ENCODE measurements at regions not wholly inside any gene's neighbourhood (a gene's known extent, or its start where the extent isn't known, plus 50 kb on each side); places are given as distances from the start of the nearest gene placed in this dataset.

- Histone ChIP-seq H3K23ac (ENCODE audit: low read length in 2 of 2) (no peak overlapping the region), H4K8ac (ENCODE audit: low read length) (no peak overlapping the region), H3K4me3 (ENCODE audit: insufficient read depth in 1 of 2, low read depth in 1 of 2, low read length in 2 of 2) (no peak overlapping the region), H3K14ac (ENCODE audit: low read length in 2 of 2) (no peak overlapping the region), H3K27ac (ENCODE audit: low read length, poor library complexity, severe bottlenecking) (no peak overlapping the region), H3K4ac (ENCODE audit: low read depth in 1 of 2, low read length in 2 of 2) (no peak overlapping the region), H2AFZ (ENCODE audit: low read depth, low read length) (no peak overlapping the region), H2BK120ac (ENCODE audit: low read depth, low read length) (no peak overlapping the region), H3K79me1 (replicated peaks; ENCODE audit: low read length, poor library complexity, severe bottlenecking) (no peaks in the 10 kb centered on the region), H2BK5ac (ENCODE audit: low read depth, low read length, poor library complexity, severe bottlenecking) (no peak overlapping the region), H3K9me3 (ENCODE audit: control insufficient read depth, low read length) (no peaks in the 10 kb centered on the region), H2BK15ac (ENCODE audit: low read depth, poor library complexity, severe bottlenecking) (no peak overlapping the region), H2AK5ac (ENCODE audit: low read length, severe bottlenecking) (no peak overlapping the region), H3K18ac (ENCODE audit: low read depth in 1 of 2, low read length in 2 of 2) (no peak overlapping the region), H2BK12ac (ENCODE audit: low read length in 2 of 2) (no peak overlapping the region), H3K4me2 (ENCODE audit: low read length, poor library complexity, severe bottlenecking) (no peak overlapping the region), H3K27me3 (ENCODE audit: control insufficient read depth in 1 of 2, insufficient read depth in 1 of 2, low read length in 2 of 2) (no peaks in the 10 kb centered on the region), H4K91ac (ENCODE audit: low read length) (no peak overlapping the region), H3K36me3 (ENCODE audit: control insufficient read depth in 1 of 2, insufficient read depth in 2 of 2, low read depth in 1 of 2, low read length in 2 of 2) (no peaks in the 10 kb centered on the region), H3K9ac (ENCODE audit: low read length) (no peak overlapping the region), H3K4me1 (ENCODE audit: control insufficient read depth, insufficient read depth, low read depth, low read length) (no peaks in the 10 kb centered on the region)
- DNase-seq = no peak
- WGBS = 93% methylated on average over 5 of the region's 7 CpGs
These were observed 825.4 kb downstream of the PCDH18 start for GRCh38 chr4:136706942-136707341.

GRCh38 chr4:136699905-136700304 is 832.4 kb downstream of the PCDH18 start:
- no peak overlapping the region for H4K91ac ChIP-seq (ENCODE audit: low read length)
- H3K36me3 ChIP-seq (ENCODE audit: control insufficient read depth in 1 of 2, insufficient read depth in 2 of 2, low read depth in 1 of 2, low read length in 2 of 2) = no peaks in the 10 kb centered on the region
- no peak overlapping the region for H2AK5ac ChIP-seq (ENCODE audit: low read length, severe bottlenecking)
- no peak overlapping the region for H2BK5ac ChIP-seq (ENCODE audit: low read depth, low read length, poor library complexity, severe bottlenecking)
- no peak overlapping the region for H3K14ac ChIP-seq (ENCODE audit: low read length in 2 of 2)
- no peaks in the 10 kb centered on the region for H3K79me1 ChIP-seq (replicated peaks; ENCODE audit: low read length, poor library complexity, severe bottlenecking)
- DNase-seq = no peak
- H2BK120ac ChIP-seq (ENCODE audit: low read depth, low read length) = no peak overlapping the region
- H2BK15ac ChIP-seq (ENCODE audit: low read depth, poor library complexity, severe bottlenecking) = no peak overlapping the region
- H3K4me1 ChIP-seq (ENCODE audit: control insufficient read depth, insufficient read depth, low read depth, low read length) = no peaks in the 10 kb centered on the region
- no peaks in the 10 kb centered on the region for H3K27me3 ChIP-seq (ENCODE audit: control insufficient read depth in 1 of 2, insufficient read depth in 1 of 2, low read length in 2 of 2)
- no peak overlapping the region for H3K4me2 ChIP-seq (ENCODE audit: low read length, poor library complexity, severe bottlenecking)
- H3K4me3 ChIP-seq (ENCODE audit: insufficient read depth in 1 of 2, low read depth in 1 of 2, low read length in 2 of 2) = no peak overlapping the region
- H2AFZ ChIP-seq (ENCODE audit: low read depth, low read length) = no peak overlapping the region
- H3K4ac ChIP-seq (ENCODE audit: low read depth in 1 of 2, low read length in 2 of 2) = no peak overlapping the region
- H3K9me3 ChIP-seq (ENCODE audit: control insufficient read depth, low read length) = no peaks in the 10 kb centered on the region
- no peak overlapping the region for H3K9ac ChIP-seq (ENCODE audit: low read length)
- H3K18ac ChIP-seq (ENCODE audit: low read depth in 1 of 2, low read length in 2 of 2) = no peak overlapping the region
- no peak overlapping the region for H3K27ac ChIP-seq (ENCODE audit: low read length, poor library complexity, severe bottlenecking)
- H3K23ac ChIP-seq (ENCODE audit: low read length in 2 of 2) = no peak overlapping the region
- H4K8ac ChIP-seq (ENCODE audit: low read length) = no peak overlapping the region
- 96% methylated on average over 3 of the region's 3 CpGs for WGBS
- H2BK12ac ChIP-seq (ENCODE audit: low read length in 2 of 2) = no peak overlapping the region

- H3K9me3 ChIP-seq (ENCODE audit: control insufficient read depth, low read length) = no peaks in the 10 kb centered on the region
- H3K4me1 ChIP-seq (ENCODE audit: control insufficient read depth, insufficient read depth, low read depth, low read length) = no peaks in the 10 kb centered on the region
- no peak overlapping the region for H4K8ac ChIP-seq (ENCODE audit: low read length)
- H2AK5ac ChIP-seq (ENCODE audit: low read length, severe bottlenecking) = no peak overlapping the region
- no peak overlapping the region for H2BK5ac ChIP-seq (ENCODE audit: low read depth, low read length, poor library complexity, severe bottlenecking)
- H4K91ac ChIP-seq (ENCODE audit: low read length) = no peak overlapping the region
- no peaks in the 10 kb centered on the region for H3K36me3 ChIP-seq (ENCODE audit: control insufficient read depth in 1 of 2, insufficient read depth in 2 of 2, low read depth in 1 of 2, low read length in 2 of 2)
- H3K14ac ChIP-seq (ENCODE audit: low read length in 2 of 2) = no peak overlapping the region
- H3K4ac ChIP-seq (ENCODE audit: low read depth in 1 of 2, low read length in 2 of 2) = no peak overlapping the region
- H3K27ac ChIP-seq (ENCODE audit: low read length, poor library complexity, severe bottlenecking) = no peak overlapping the region
- H3K9ac ChIP-seq (ENCODE audit: low read length) = no peak overlapping the region
- no peak overlapping the region for H3K4me2 ChIP-seq (ENCODE audit: low read length, poor library complexity, severe bottlenecking)
- no peak overlapping the region for H3K18ac ChIP-seq (ENCODE audit: low read depth in 1 of 2, low read length in 2 of 2)
- no peak overlapping the region for H2AFZ ChIP-seq (ENCODE audit: low read depth, low read length)
- H3K23ac ChIP-seq (ENCODE audit: low read length in 2 of 2) = no peak overlapping the region
- no peak overlapping the region for H2BK15ac ChIP-seq (ENCODE audit: low read depth, poor library complexity, severe bottlenecking)
- no peak for DNase-seq
- no peaks in the 10 kb centered on the region for H3K27me3 ChIP-seq (ENCODE audit: control insufficient read depth in 1 of 2, insufficient read depth in 1 of 2, low read length in 2 of 2)
- no peak overlapping the region for H3K4me3 ChIP-seq (ENCODE audit: insufficient read depth in 1 of 2, low read depth in 1 of 2, low read length in 2 of 2)
- H3K79me1 ChIP-seq (replicated peaks; ENCODE audit: low read length, poor library complexity, severe bottlenecking) = no peaks in the 10 kb centered on the region
- WGBS = 100% methylated on average over 1 of the region's 3 CpGs
- no peak overlapping the region for H2BK12ac ChIP-seq (ENCODE audit: low read length in 2 of 2)
- H2BK120ac ChIP-seq (ENCODE audit: low read depth, low read length) = no peak overlapping the region
These were observed 840.7 kb downstream of the PCDH18 start for GRCh38 chr4:136691607-136692006.

GRCh38 chr4:136690360-136690759 is 841.9 kb downstream of the PCDH18 start:
- H3K14ac ChIP-seq (ENCODE audit: low read length in 2 of 2) = no peak overlapping the region
- H3K9me3 ChIP-seq (ENCODE audit: control insufficient read depth, low read length) = no peaks in the 10 kb centered on the region
- H3K4me3 ChIP-seq (ENCODE audit: insufficient read depth in 1 of 2, low read depth in 1 of 2, low read length in 2 of 2) = no peak overlapping the region
- no peaks in the 10 kb centered on the region for H3K79me1 ChIP-seq (replicated peaks; ENCODE audit: low read length, poor library complexity, severe bottlenecking)
- no peak overlapping the region for H2AK5ac ChIP-seq (ENCODE audit: low read length, severe bottlenecking)
- 0% methylated on average over 1 of the region's 1 CpG for WGBS
- no peak overlapping the region for H3K27ac ChIP-seq (ENCODE audit: low read length, poor library complexity, severe bottlenecking)
- no peak overlapping the region for H2BK5ac ChIP-seq (ENCODE audit: low read depth, low read length, poor library complexity, severe bottlenecking)
- no peak overlapping the region for H2BK15ac ChIP-seq (ENCODE audit: low read depth, poor library complexity, severe bottlenecking)
- H2BK120ac ChIP-seq (ENCODE audit: low read depth, low read length) = no peak overlapping the region
- H3K36me3 ChIP-seq (ENCODE audit: control insufficient read depth in 1 of 2, insufficient read depth in 2 of 2, low read depth in 1 of 2, low read length in 2 of 2) = no peaks in the 10 kb centered on the region
- no peak overlapping the region for H3K4ac ChIP-seq (ENCODE audit: low read depth in 1 of 2, low read length in 2 of 2)
- H4K8ac ChIP-seq (ENCODE audit: low read length) = no peak overlapping the region
- H2AFZ ChIP-seq (ENCODE audit: low read depth, low read length) = no peak overlapping the region
- H3K27me3 ChIP-seq (ENCODE audit: control insufficient read depth in 1 of 2, insufficient read depth in 1 of 2, low read length in 2 of 2) = no peaks in the 10 kb centered on the region
- no peaks in the 10 kb centered on the region for H3K4me1 ChIP-seq (ENCODE audit: control insufficient read depth, insufficient read depth, low read depth, low read length)
- H4K91ac ChIP-seq (ENCODE audit: low read length) = no peak overlapping the region
- DNase-seq = peak; percentile 9
- H3K18ac ChIP-seq (ENCODE audit: low read depth in 1 of 2, low read length in 2 of 2) = no peak overlapping the region
- no peak overlapping the region for H3K23ac ChIP-seq (ENCODE audit: low read length in 2 of 2)
- no peak overlapping the region for H2BK12ac ChIP-seq (ENCODE audit: low read length in 2 of 2)
- no peak overlapping the region for H3K9ac ChIP-seq (ENCODE audit: low read length)
- no peak overlapping the region for H3K4me2 ChIP-seq (ENCODE audit: low read length, poor library complexity, severe bottlenecking)
